CD4-positive, alpha-beta memory T cell (primary cell): ENCODE measurements at regions not wholly inside any gene's neighbourhood (a gene's known extent, or its start where the extent isn't known, plus 50 kb on each side); places are given as distances from the start of the nearest gene placed in this dataset.

Source experiments
- CTCF ChIA-PET: fragments of 350-600 bp; sonication (Branson Sonifier 250); formaldehyde crosslinking; loops from one replicate; lab custom pipeline; 2021; ENCODE audit warnings: inconsistent platforms; ENCODE audit not compliant: partially characterized antibody; lab: Charles Lee
- POLR2A ChIA-PET: fragments of 350-600 bp; sonication (Branson Sonifier 250); formaldehyde crosslinking; loops from one replicate; lab custom pipeline; 2021; ENCODE audit not compliant: partially characterized antibody; lab: Charles Lee
- DNase-seq, 5 donors: peaks; one replicate each; pipeline versions ENCODE4 v3.0.0 to v3.0.0-alpha.2; 2020 to 2022; ENCODE audit warnings: mixed read lengths in 1 of 5
- H3K27ac ChIP-seq: one replicate; pipeline ENCODE4 v1.7.0; 2013; ENCODE audit warnings: low read depth, low read length
- H3K27me3 ChIP-seq: 2 replicates; pipeline ENCODE4 v1.7.0; 2013; ENCODE audit warnings: mild to moderate bottlenecking, low read length, moderate library complexity; ENCODE audit not compliant: insufficient read depth
- H3K36me3 ChIP-seq: 2 replicates; pipeline ENCODE4 v1.7.0; 2013; ENCODE audit warnings: mild to moderate bottlenecking, low read length, moderate library complexity; ENCODE audit not compliant: insufficient read depth
- H3K4me1 ChIP-seq: 2 replicates; pipeline ENCODE4 v1.7.0; 2013; ENCODE audit warnings: mild to moderate bottlenecking, low read length, moderate library complexity; ENCODE audit not compliant: insufficient read depth
- H3K4me3 ChIP-seq, 2 donors: one replicate each; pipeline ENCODE4 v1.7.0; 2013; ENCODE audit warnings: low read length in 2 of 2, mild to moderate bottlenecking in 1 of 2
- H3K9me3 ChIP-seq, 2 donors: one replicate each; pipeline ENCODE4 v1.7.0; 2013; ENCODE audit warnings: low read length in 2 of 2, control low read depth in 1 of 2; ENCODE audit not compliant: control insufficient read depth in 1 of 2
- H3K27ac Mint-ChIP-seq, 7 donors: one replicate each; pipeline ENCODE4 v1.8.0; 2020 to 2021; ENCODE audit warnings: mixed read lengths in 7 of 7, mild to moderate bottlenecking in 6 of 7, inconsistent platforms in 3 of 7, moderate library complexity in 3 of 7
- H3K27me3 Mint-ChIP-seq, 2 donors: one replicate each; pipeline ENCODE4 v1.8.0; 2020 to 2021; ENCODE audit warnings: mixed read lengths in 2 of 2
- H3K36me3 Mint-ChIP-seq, 2 donors: one replicate each; pipeline ENCODE4 v1.8.0; 2020 to 2021; ENCODE audit warnings: mixed read lengths in 2 of 2, inconsistent platforms in 1 of 2, mild to moderate bottlenecking in 1 of 2
- H3K4me1 Mint-ChIP-seq, 4 donors: one replicate each; pipeline ENCODE4 v1.8.0; 2020 to 2021; ENCODE audit warnings: mixed read lengths in 4 of 4, mild to moderate bottlenecking in 1 of 4
- H3K4me3 Mint-ChIP-seq, 8 donors: one replicate each; pipeline ENCODE4 v1.8.0; 2020 to 2021; ENCODE audit warnings: mixed read lengths in 8 of 8, mild to moderate bottlenecking in 7 of 8, moderate library complexity in 6 of 8, inconsistent platforms in 3 of 8
- H3K9me3 Mint-ChIP-seq, 8 donors: one replicate each; pipeline ENCODE4 v1.8.0; 2020 to 2021; ENCODE audit warnings: mixed read lengths in 8 of 8, mild to moderate bottlenecking in 5 of 8, inconsistent platforms in 3 of 8, moderate library complexity in 1 of 8
- intact Hi-C: fragments of 100-400 bp; cut with micrococcal nuclease; formaldehyde crosslinking; loops from one replicate; pipeline ENCODE4 v1.15.1; 2023

- Mint-ChIP-seq H3K27ac (no peak overlapping the region), H3K27me3 (peaks cover 0 to 1% of the 10 kb centered on the region in 2 donors), H3K4me3 (no peak overlapping the region), H3K9me3 (no peaks in the 10 kb centered on the region), H3K4me1 (no peaks in the 10 kb centered on the region), H3K36me3 (no peaks in the 10 kb centered on the region)
- no peaks in the 10 kb centered on the region for H3K4me1 ChIP-seq
- no peak for DNase-seq
- ChIA-PET POLR2A (no interaction called here), CTCF (no interaction called here)
- H3K36me3 ChIP-seq, result no peaks in the 10 kb centered on the region
- H3K27ac ChIP-seq, result no peak overlapping the region
- no peak overlapping the region for H3K4me3 ChIP-seq
- intact Hi-C loops, result no loop called here
- H3K27me3 ChIP-seq, result no peaks in the 10 kb centered on the region
- H3K9me3 ChIP-seq, result no peaks in the 10 kb centered on the region
Measured at GRCh38 chr22:48641906-48642475, 1185.7 kb downstream of the BRD1 start.

- intact Hi-C loops, result no loop called here
- H3K4me1 ChIP-seq, result no peaks in the 10 kb centered on the region
- Mint-ChIP-seq H3K27ac (no peak overlapping the region), H3K27me3 (peaks cover 0 to 1% of the 10 kb centered on the region in 2 donors), H3K4me1 (peaks cover 0 to 5% (median 2%) of the 10 kb centered on the region in 4 donors), H3K36me3 (no peaks in the 10 kb centered on the region), H3K9me3 (no peaks in the 10 kb centered on the region), H3K4me3 (no peak overlapping the region)
- DNase-seq, result no peak
- CTCF ChIA-PET, result no interaction called here
- H3K27ac ChIP-seq, result no peak overlapping the region
- no peaks in the 10 kb centered on the region for H3K36me3 ChIP-seq
- H3K27me3 ChIP-seq, result no peaks in the 10 kb centered on the region
- no peaks in the 10 kb centered on the region for H3K9me3 ChIP-seq
- POLR2A ChIA-PET, result no interaction called here
- no peak overlapping the region for H3K4me3 ChIP-seq
Measured at GRCh38 chr22:48640890-48641841, 1186.5 kb downstream of the BRD1 start.

DNA sequence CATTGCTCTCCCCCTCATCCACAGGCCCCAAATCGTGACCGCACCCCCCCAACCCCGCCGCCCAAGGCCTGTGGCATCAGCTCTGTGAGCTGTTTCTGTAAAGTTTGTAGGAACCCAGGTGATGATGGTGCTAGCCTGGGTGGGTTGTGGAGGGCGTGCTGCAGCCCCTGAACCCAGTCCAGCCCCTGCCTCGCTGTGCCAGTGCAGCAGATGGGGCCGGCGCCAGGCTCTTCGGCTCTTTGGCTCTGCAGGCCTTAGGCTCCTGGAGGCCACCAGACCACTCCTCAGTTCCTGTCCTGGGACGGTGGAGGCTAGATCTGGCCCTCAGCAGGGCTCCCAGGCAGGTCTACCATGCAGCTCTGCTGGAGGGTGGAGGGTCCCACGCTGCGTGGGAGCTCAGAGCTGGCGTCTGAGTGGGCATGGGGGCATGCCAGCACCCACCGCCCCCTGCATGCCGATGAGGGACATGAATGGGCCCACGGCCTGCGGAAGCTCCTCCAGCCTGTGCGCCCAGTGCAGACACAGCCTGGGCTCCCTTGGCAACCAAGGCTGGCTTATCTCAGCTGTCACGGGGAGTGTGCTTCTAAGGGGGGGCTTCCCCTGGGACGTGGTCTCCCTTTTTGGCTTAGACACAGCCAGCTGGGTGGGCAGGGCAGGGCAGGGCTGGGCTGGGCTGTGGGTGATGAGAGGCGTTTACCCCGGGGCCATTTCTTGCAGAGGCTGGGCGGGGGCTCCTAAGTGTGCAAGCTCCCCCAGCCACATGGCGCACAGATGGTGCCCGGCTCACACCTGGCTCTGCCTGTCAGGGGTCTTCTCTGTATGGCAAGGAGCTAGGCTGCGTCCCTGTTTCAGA, 1187.6 kb downstream of the BRD1 start:
- Mint-ChIP-seq H3K9me3 (no peaks in the 10 kb centered on the region), H3K36me3 (no peaks in the 10 kb centered on the region), H3K4me3 (no peak overlapping the region), H3K27ac (no peak overlapping the region), H3K4me1 (peaks cover 0 to 5% (median 3%) of the 10 kb centered on the region in 4 donors), H3K27me3 (peaks cover 0 to 1% of the 10 kb centered on the region in 2 donors)
- POLR2A ChIA-PET, result no interaction called here
- intact Hi-C loops, result no loop called here
- no peaks in the 10 kb centered on the region for H3K4me1 ChIP-seq
- CTCF ChIA-PET, result no interaction called here
- DNase-seq, result no peak
- no peaks in the 10 kb centered on the region for H3K9me3 ChIP-seq
- no peaks in the 10 kb centered on the region for H3K27me3 ChIP-seq
- H3K4me3 ChIP-seq, result no peak overlapping the region
- H3K36me3 ChIP-seq, result no peaks in the 10 kb centered on the region
- H3K27ac ChIP-seq, result no peak overlapping the region

DNA sequence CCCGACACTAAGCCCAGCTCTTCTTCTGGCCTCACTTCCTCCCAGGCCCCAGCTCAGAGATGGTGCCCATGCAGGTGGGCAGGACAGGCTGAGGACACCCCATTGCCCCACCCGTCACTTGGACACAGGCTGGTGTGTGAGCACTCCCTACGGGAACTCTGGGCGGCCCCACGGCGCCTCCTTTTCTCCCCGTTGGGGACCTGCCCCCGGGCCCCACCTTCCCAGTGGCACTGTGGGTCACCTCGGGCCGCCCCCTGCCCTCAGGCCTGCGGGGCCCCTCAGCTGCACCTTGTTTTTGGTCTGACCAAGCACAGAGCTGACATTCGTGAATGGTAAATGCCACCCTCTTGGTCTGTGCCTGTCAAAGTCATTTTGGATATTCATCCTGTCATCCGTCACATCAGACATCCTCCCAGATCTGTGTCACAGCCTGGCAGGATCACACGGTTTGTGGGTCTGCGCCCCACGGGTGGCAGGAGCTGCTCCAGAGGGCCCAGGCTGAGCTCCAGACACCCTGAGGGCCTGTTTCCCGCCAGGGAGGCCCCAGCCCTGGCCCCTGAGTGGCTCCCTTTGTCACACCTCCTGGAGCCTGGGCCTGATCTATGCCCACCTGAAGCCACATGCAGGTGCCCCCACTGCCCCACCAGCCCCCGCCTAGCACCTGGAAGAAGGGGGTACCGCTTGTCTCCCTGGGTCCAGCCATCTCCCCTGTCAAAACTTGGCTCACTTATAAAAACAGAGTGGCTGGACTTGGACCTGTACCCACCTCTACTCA, 1188.5 kb downstream of the BRD1 start:
- H3K36me3 Mint-ChIP-seq, result no peaks in the 10 kb centered on the region
- Histone ChIP-seq H3K4me1 (no peaks in the 10 kb centered on the region), H3K27me3 (no peaks in the 10 kb centered on the region), H3K4me3 (no peak overlapping the region), H3K36me3 (no peaks in the 10 kb centered on the region), H3K9me3 (no peaks in the 10 kb centered on the region), H3K27ac (no peak overlapping the region)
- no peak overlapping the region for H3K27ac Mint-ChIP-seq
- H3K27me3 Mint-ChIP-seq, result peaks cover 0 to 1% of the 10 kb centered on the region in 2 donors
- H3K4me1 Mint-ChIP-seq, result peaks cover 0 to 5% (median 3%) of the 10 kb centered on the region in 4 donors
- ChIA-PET POLR2A (no interaction called here), CTCF (no interaction called here)
- no peak overlapping the region for H3K4me3 Mint-ChIP-seq
- DNase-seq, result no peak
- H3K9me3 Mint-ChIP-seq, result no peaks in the 10 kb centered on the region
- intact Hi-C loops, result no loop called here

DNA sequence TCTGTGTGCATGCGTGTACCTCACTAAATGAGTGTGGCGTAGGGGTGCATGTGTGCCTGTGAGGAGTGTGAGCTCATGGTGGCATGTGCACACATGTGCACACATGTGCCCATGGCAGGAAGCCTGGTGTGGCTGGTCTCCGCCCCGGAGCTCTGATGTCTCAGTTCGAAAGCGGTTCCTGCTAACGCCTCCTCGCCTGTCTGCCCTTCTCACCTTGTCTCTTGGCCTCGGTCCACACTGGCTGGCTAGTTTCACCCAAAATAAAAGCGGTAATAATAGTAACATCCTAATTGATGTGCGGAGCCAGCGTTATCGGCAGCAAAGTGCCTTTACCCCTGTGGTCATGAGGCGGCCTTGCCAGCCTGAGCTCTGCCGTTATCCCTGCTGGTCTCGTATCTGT, 1190.4 kb downstream of the BRD1 start:
- no peaks in the 10 kb centered on the region for H3K36me3 Mint-ChIP-seq
- no peak overlapping the region for H3K27ac ChIP-seq
- H3K4me1 Mint-ChIP-seq, result peaks cover 0 to 5% (median 3%) of the 10 kb centered on the region in 4 donors
- CTCF ChIA-PET, result no interaction called here
- no peaks in the 10 kb centered on the region for H3K27me3 ChIP-seq
- POLR2A ChIA-PET, result no interaction called here
- no peaks in the 10 kb centered on the region for H3K4me1 ChIP-seq
- no peaks in the 10 kb centered on the region for H3K27me3 Mint-ChIP-seq
- no peak overlapping the region for H3K4me3 Mint-ChIP-seq
- H3K4me3 ChIP-seq, result no peak overlapping the region
- no peak overlapping the region for H3K27ac Mint-ChIP-seq
- no peaks in the 10 kb centered on the region for H3K9me3 Mint-ChIP-seq
- DNase-seq, result no peak
- intact Hi-C loops, result no loop called here
- H3K36me3 ChIP-seq, result no peaks in the 10 kb centered on the region
- no peaks in the 10 kb centered on the region for H3K9me3 ChIP-seq

DNA sequence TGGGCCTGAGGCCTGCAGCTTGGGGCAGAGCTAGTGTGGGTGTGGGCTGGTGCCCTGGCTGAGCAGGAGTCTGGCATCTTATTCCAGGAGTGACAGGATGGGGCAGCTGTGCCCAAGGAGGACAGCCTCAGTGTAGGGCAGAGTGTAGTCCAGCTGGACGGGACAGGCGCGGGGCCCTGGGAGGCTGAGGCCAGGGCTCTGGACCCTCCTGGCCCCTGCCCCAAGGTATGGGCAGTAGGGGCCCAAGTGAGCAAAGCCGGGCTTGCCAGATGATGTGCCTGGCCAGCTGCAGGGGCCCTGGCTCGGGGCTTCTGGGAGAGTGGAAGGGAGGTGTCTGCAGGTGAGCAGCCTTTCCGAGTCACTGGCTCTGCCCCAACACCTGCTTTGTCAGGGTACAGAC, 1190.9 kb downstream of the BRD1 start:
- CTCF ChIA-PET, result no interaction called here
- no peak overlapping the region for H3K27ac ChIP-seq
- H3K27ac Mint-ChIP-seq, result no peak overlapping the region

More for the DNA sequence above, 1190.9 kb downstream of the BRD1 start:
- Histone ChIP-seq H3K4me3 (no peak overlapping the region), H3K4me1 (no peaks in the 10 kb centered on the region), H3K36me3 (no peaks in the 10 kb centered on the region), H3K9me3 (no peaks in the 10 kb centered on the region), H3K27me3 (no peaks in the 10 kb centered on the region)
- no peak for DNase-seq
- POLR2A ChIA-PET, result no interaction called here
- H3K4me3 Mint-ChIP-seq, result no peak overlapping the region
- no peaks in the 10 kb centered on the region for H3K27me3 Mint-ChIP-seq
- H3K4me1 Mint-ChIP-seq, result peaks cover 0 to 5% (median 3%) of the 10 kb centered on the region in 4 donors
- intact Hi-C loops, result no loop called here
- no peaks in the 10 kb centered on the region for H3K9me3 Mint-ChIP-seq
- H3K36me3 Mint-ChIP-seq, result no peaks in the 10 kb centered on the region
